NCI-H2107 (cell line): ENCODE measurements at regions not wholly inside any gene's neighbourhood (a gene's known extent, or its start where the extent isn't known, plus 50 kb on each side); places are given as distances from the start of the nearest gene placed in this dataset.
"Not testable (repeated sequence)": the region's sequence is repeated elsewhere in the genome, so short reads cannot be mapped to it uniquely, and the experiment has no call there.

Source experiments
- DNase-seq: peaks from one replicate; lab custom pipeline; 2025; lab: John Stamatoyannopoulos, UW

- DNase-seq = no peak
Measured at GRCh38 chrX:8105531-8105930, 65.5 kb downstream of the VCX2 start.

DNA sequence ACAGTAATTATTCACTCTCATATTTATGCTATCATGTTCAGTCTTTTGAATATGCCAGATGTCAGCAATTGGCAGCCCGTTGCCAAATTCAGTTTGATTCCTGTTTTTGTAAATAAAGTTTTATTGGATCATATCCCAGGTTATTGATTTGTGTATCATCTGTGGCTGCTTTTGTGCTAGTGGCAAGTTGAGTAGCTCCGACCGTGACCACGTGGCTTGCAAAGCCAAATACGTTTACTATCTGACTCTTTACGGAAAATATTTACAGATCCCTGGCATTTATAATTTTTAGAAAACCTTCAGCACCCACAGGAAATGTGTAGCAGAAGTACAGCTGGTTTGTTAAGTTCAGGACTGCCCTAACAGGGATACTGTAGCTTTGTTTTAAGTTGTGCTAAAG is 67.4 kb downstream of the VCX2 start:
- no peak for DNase-seq

DNA sequence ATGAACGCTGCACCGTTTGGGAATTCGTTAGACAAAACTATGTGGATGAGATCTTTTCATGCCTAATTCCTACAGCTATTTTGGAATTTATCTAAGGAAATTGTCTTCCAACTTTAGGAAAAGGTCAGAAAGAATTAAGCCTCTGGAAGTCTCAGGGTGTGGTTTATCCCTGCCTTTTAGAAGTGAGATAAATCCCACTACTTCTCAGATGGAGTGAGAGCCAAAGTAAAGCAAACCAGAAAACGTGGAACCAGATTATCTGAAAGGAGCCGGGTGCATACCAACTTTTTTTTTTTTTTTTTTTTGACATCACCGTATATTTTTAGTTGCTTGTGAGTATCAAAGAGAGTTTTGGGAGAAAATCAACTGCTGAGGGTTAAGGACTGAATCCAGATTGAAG is 79.6 kb downstream of the VCX2 start:
- DNase-seq = no peak

DNA sequence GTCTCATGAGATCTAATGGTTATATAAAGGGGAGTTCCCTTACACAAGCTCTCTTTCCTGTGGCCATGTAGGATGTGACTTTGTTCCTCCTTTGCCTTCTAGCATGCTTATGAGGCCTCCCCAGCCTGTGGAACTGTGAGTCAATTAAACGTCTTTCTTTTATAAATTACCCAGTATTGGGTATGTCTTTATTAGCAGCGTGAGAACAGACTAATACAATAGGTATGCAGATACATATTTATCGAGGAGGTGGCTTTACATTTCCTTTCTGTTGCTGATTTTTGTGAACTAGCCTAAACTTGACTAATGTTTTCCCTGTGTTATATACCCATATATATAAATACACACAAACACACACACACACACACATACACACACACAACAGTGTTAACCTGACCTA is 80.2 kb downstream of the VCX2 start:
- no peak for DNase-seq

- no peak for DNase-seq
Measured at GRCh38 chrX:8090482-8090881, 80.6 kb downstream of the VCX2 start.

GRCh38 chrX:8089141-8089540 is 81.9 kb downstream of the VCX2 start:
- DNase-seq = no peak

DNA sequence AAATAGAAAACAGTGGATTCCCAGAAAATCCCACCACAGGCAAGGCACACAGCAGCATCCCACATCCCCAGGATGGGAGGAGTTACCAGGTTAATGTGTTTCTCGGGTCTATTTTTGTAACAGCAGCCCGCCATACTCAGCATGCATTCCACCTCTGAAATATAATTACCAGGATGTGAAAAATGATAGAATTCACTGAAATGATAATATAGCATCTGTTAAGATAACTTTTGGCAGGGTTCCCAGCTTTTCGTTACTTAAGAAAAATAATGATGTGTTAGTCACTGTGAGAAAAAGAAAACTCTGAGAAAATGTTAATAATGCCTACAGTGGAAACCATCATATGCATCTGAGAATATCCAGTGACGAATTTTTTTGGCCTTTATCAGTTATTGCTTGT is 87.1 kb downstream of the VCX2 start:
- no peak for DNase-seq

- DNase-seq = no peak
Measured at GRCh38 chrX:8083286-8083685, 87.8 kb downstream of the VCX2 start.

GRCh38 chrX:8075636-8076035 is 95.4 kb downstream of the VCX2 start:
- DNase-seq = no peak

DNA sequence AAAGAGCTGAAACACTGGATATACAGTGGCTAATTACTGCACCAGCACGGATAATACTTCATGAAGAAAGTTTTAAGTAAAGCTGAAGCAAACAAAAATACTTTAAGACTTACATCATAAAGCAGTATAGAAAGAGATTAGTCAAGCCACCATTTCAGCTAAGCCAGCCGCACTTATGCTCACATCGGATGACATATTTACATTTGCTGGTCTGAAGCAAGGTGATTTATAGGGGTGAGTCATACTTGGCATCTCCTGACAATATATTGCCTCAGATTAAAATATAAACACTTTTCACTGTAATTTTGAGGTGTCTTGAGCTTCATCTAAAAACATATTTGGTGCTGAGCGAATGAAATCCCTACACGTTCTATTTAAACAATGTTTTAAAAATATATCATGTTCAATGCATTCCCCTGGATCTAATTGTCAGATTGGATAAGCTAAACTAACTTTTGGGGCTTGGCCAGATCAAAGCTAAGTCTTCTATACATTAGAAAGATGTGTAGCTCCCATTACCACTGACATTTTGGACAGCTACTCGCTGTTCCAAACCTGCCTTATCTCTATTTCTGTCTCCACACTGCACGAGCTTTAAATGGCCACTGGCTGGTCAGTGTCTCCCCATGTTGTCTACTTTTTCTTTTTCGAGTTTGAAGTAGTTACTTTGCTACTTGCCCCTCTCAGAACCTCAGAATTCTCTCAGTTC is 103.2 kb downstream of the VCX2 start:
- no peak for DNase-seq

GRCh38 chrX:8052909-8053308 is 118.2 kb downstream of the VCX2 start:
- DNase-seq = no peak

DNA sequence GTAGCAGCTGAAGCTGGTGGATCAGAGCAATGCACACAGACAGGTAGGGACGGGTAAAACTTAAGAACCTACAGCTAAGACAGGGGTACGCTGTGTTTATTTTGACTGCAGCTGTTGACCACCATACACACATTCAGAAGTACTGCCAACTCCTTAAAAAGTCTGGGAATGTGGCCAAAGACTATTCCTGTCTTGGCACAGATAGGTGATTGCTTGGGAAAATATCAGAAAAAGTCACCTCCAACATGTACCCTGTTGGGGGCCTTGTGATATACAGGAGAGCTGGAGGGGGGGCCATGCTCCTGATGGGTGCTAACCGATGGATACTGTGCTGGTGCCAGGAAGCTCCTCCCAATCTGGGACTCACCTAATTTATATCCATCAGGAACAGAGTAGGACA is 121.2 kb downstream of the VCX2 start:
- no peak for DNase-seq

DNA sequence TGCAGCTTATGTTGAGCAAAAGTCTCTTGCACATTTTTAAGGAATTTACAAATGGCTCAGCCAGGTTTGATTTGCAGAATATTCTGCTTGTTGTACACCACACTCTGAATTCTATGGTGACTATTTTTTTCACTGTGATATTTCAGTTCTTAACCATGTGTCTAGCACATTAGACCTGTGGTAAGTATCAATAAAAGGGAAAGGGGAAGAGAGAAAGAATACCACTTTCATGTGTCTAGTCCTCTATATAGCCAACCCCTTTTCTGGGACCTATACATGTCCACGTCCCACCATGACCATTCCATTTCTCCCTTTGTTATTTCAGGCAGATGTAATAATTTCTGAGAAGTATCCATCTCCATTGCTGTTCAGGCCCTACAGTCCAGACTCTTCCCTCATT is 121.3 kb upstream of the PNPLA4 start:
- no peak for DNase-seq

DNA sequence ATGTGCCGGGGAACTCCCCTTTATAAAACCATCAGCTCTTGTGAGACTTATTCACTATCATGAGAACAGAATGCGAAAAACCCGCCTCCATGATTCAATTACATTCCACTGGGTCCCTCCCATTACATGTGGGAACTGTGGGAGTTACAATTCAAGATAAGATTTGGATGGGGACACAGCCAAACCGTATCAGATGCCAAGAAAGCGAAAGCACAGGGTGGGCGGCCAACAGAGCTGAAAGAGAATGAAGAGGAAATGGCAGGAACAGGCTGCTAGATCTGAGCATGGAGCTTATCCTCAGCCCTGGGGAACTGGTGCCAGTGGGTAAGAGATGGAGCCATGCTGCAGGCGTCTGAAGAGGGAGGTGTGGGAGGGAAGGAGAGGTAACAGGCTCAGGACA is 117.7 kb upstream of the PNPLA4 start:
- DNase-seq = no peak

DNA sequence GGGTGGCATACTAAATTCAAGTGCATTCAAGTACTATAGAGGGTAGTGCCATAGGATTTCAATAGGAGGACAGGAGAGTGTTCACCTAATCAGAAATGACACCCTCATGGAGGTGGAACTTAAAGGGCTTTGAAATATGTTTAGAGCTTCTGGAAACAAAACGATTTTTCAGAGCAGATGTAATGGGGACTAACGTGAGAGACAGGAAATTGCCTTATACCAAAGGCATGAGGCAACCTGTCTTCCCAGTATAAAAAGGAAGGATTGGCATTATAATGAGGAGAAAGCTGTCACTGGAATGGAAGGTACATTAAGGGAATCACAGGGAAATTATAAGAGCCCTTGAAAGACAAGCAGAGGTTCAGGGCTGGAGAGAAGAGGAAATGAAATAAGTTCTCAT is 116.3 kb upstream of the PNPLA4 start:
- no peak for DNase-seq

- DNase-seq = no peak
Measured at GRCh38 chrX:8043121-8043520, 115.9 kb upstream of the PNPLA4 start.

DNA sequence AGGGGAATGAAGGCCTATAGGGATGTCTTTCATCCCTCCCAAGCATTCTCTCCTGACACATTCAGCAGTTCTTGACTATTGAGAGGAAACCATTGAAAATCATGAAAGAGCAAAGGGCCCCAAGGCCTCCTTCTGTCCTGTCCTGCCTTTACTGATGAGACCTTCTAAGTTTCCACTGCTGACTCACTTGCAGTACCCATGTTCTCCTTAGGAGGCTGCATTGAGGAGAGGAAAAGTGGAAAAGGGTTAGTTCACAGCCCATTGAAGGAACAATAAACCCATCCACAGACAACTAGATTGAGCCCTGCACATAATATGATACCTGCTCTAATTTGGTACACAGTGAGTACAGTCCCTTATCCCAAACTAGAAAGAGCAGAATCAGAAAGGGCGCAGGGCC is 115.1 kb upstream of the PNPLA4 start:
- DNase-seq = no peak

DNA sequence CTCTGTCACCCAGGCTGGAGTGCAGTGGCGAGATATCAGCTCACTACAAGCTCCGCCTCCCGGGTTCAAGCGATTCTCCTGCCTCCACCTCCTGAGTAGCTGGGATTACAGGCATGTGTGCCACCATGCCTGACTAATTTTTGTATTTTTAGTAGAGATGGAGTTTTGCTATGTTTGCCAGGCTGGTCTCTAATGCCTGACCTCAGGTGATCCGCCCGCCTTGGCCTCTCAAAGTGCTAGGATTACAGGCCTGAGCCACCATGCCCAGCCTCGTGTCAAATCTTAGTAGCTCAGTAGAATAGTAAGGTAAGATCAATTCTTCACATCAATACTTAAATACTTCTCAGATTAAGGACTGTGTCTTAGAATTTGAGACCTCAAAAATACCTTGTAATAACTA is 112.5 kb upstream of the PNPLA4 start:
- not testable (repeated sequence) for DNase-seq

- DNase-seq = no peak
Measured at GRCh38 chrX:8037593-8038348, 110.6 kb upstream of the PNPLA4 start.

DNA sequence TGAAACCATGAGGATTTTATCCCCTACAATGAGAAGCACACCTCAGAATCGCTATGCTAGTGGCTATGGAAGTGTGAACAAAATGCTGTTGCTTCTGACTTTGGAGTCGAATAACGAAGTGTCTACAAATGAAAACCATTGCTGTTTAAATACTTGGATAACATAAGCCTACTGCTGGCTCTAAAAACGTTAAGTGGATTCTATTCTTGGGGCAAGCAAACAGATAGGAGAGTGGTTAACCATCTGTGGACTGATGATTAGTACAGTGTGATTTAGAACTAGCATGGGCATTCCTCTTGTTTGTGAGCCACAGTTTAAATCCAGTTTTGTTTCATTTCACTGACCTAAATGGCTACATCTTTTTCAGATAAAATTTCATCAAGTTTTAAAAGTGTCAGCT is 109.7 kb upstream of the PNPLA4 start:
- no peak for DNase-seq

DNA sequence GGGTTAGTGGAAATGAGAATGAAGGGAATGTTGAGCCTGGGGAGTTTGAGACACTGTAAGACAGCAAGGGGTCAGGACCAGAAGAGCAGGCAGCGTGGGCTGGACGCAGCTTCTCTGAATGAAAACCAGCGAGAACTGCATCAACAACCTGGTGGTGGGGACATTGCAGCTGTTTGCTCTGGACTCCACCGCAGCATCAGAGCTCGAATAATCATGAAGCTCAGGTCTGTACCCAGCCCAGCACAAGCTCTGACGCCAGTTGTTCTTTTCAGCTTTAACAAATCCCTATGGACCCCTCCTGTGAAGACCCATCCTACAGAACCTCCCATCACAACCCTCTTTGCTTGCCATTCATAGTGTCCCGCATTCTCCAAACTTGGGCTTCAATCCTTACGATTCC is 106.8 kb upstream of the PNPLA4 start:
- DNase-seq = no peak

- DNase-seq = no peak
Measured at GRCh38 chrX:8033175-8033574, 106.0 kb upstream of the PNPLA4 start.

GRCh38 chrX:8030361-8030760 is 103.1 kb upstream of the PNPLA4 start:
- no peak for DNase-seq

DNA sequence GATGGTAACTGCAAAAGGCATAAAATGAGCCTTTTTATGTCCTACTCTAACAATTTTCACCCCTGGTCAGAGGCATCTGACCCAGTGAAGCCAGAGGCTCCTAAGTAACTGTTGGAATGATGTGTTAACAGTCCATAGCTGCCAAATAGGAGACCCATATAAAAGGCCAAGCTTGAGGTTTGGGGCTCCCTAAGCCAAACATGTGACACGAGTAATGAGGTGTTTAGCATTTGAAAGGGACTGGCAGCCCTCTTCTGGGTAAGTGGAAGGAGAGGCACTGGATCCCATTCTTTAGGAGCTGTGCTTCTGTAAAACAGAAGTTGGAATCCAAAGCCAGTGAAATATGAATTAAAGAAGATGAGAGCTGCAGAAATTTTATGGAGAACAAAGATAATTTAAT is 100.6 kb upstream of the PNPLA4 start:
- DNase-seq = no peak
